ENCODE measurements at regions not wholly inside any gene's neighbourhood (a gene's known extent, or its start where the extent isn't known, plus 50 kb on each side); places are given as distances from the start of the nearest gene placed in this dataset.

- TF ChIP-seq CTCF (conservative IDR thresholded peaks at IDR 0.05; ENCODE audit: low read depth in 2 of 2) (no peak), ETS1 (IDR thresholded peaks at IDR 0.05) (no peak), EZH2 (IDR thresholded peaks at IDR 0.05; ENCODE audit: low read depth, unreplicated experiment) (no peak), JUNB (IDR thresholded peaks at IDR 0.05; ENCODE audit: unreplicated experiment) (no peak)
Observed at GRCh38 chr13:64083396-64083795, 2667.7 kb upstream of the PCDH20 start (continued).

GRCh38 chr13:64078480-64078936, 2662.9 kb upstream of the PCDH20 start:
- Histone ChIP-seq H3K4me1 (ENCODE audit: insufficient read depth) (no peaks in the 10 kb centered on the region), H3K27ac (ENCODE audit: low read depth) (no peak overlapping the region), H3K4me3 (no peak overlapping the region), H3F3A (replicated peaks; ENCODE audit: low read depth) (no peaks in the 10 kb centered on the region), H4K20me1 (replicated peaks; ENCODE audit: insufficient read depth) (no peaks in the 10 kb centered on the region), H3K4me2 (no peak overlapping the region), H2AFZ (no peak overlapping the region), H3K9me2 (ENCODE audit: insufficient read depth) (peaks cover 6% of the 10 kb centered on the region; the same call in 1 of the 2 replicates), H3K27me3 (ENCODE audit: insufficient read depth) (no peaks in the 10 kb centered on the region), H3K79me2 (replicated peaks; ENCODE audit: insufficient read depth) (no peaks in the 10 kb centered on the region), H3K36me3 (ENCODE audit: insufficient read depth) (no peaks in the 10 kb centered on the region)
- Mint-ChIP-seq H3K4me1 (no peaks in the 10 kb centered on the region), H3K27ac (no peak overlapping the region), H3K4me3 (no peak overlapping the region), H3K27me3 (ENCODE audit: insufficient read depth, low read depth, poor library complexity) (peaks cover 4% of the 10 kb centered on the region), H3K36me3 (ENCODE audit: low read depth) (peaks cover 8% of the 10 kb centered on the region; the same call in 2 of the 3 replicates), H3K9me3 (peaks cover 8% of the 10 kb centered on the region; the same call in 1 of the 3 replicates)
- ATAC-seq = no peak; the same call in 2 of the 3 replicates
- no peak for DNase-seq (ENCODE audit: low spot score)
- TF ChIP-seq ZNF114 (CRISPR knock-in tag; IDR thresholded peaks at IDR 0.05) = no peak
- TF ChIP-seq REST (IDR thresholded peaks at IDR 0.05; ENCODE audit: unreplicated experiment) = no peak
- TF ChIP-seq NANOG (IDR thresholded peaks at IDR 0.05; ENCODE audit: borderline replicate concordance) = no peak
- no peak for TF ChIP-seq JUNB (IDR thresholded peaks at IDR 0.05; ENCODE audit: unreplicated experiment)
- TF ChIP-seq EZH2 (IDR thresholded peaks at IDR 0.05; ENCODE audit: low read depth, unreplicated experiment) = no peak
- no peak for TF ChIP-seq STAT1 (IDR thresholded peaks at IDR 0.05; ENCODE audit: unreplicated experiment)
- TF ChIP-seq ZNF331 (CRISPR knock-in tag; IDR thresholded peaks at IDR 0.05; ENCODE audit: low read depth) = no peak
- TF ChIP-seq CREB1 (CRISPR knock-in tag; IDR thresholded peaks at IDR 0.05; ENCODE audit: low read depth) = no peak
- no peak for TF ChIP-seq EZH2phosphoT487 (IDR thresholded peaks at IDR 0.05; ENCODE audit: unreplicated experiment)
- TF ChIP-seq CTCF (conservative IDR thresholded peaks at IDR 0.05; ENCODE audit: low read depth in 2 of 2) = no peak
- TF ChIP-seq POLR2AphosphoS5 (IDR thresholded peaks at IDR 0.05; ENCODE audit: low read depth) = no peak

Measured in GM23338 (cell line).